ENCODE measurements at regions not wholly inside any gene's neighbourhood (a gene's known extent, or its start where the extent isn't known, plus 50 kb on each side); places are given as distances from the start of the nearest gene placed in this dataset.
A peak's percentile ranks its signal among the peaks of the same experiment; 100 is the strongest.

GRCh38 chr3:24545887-24546286, 51.2 kb upstream of the THRB start:
- TF ChIP-seq, protein P1, sequence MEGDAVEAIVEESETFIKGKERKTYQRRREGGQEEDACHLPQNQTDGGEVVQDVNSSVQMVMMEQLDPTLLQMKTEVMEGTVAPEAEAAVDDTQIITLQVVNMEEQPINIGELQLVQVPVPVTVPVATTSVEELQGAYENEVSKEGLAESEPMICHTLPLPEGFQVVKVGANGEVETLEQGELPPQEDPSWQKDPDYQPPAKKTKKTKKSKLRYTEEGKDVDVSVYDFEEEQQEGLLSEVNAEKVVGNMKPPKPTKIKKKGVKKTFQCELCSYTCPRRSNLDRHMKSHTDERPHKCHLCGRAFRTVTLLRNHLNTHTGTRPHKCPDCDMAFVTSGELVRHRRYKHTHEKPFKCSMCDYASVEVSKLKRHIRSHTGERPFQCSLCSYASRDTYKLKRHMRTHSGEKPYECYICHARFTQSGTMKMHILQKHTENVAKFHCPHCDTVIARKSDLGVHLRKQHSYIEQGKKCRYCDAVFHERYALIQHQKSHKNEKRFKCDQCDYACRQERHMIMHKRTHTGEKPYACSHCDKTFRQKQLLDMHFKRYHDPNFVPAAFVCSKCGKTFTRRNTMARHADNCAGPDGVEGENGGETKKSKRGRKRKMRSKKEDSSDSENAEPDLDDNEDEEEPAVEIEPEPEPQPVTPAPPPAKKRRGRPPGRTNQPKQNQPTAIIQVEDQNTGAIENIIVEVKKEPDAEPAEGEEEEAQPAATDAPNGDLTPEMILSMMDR (IDR thresholded peaks at IDR 0.05; ENCODE audit: insufficient read depth, low read length), result no peak
- no peak overlapping the region for H3K4me3 ChIP-seq (ENCODE audit: low read depth, low read length)
- peak; percentile 32 for DNase-seq (ENCODE audit: low read depth)

GRCh38 chr3:24548278-24548677, 53.6 kb upstream of the THRB start:
- TF ChIP-seq, protein P1 (IDR thresholded peaks at IDR 0.05; ENCODE audit: insufficient read depth, low read length), result no peak
- DNase-seq (ENCODE audit: low read depth), result no peak
- no peak overlapping the region for H3K4me3 ChIP-seq (ENCODE audit: low read depth, low read length)

DNA sequence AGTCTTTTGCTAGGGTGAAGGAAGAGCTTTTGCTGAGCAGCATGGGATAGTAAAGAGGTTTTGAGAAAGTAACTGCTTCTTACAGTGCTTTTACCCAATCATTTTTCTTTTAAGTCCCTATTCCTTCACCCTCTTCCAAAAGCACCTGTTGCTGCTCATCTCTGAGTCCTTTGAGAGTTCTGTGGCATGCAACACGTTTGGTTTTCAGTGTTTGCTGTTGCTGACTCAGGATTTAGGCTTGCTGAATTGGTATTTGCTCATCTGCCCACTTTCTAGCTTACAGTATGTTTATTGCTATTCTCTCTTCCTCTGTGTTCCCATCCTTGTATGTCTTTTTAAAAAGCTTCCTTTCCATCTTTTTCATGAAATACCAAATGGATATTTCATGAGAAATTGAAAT, 55.9 kb upstream of the THRB start:
- no peak for DNase-seq (ENCODE audit: low read depth)
- TF ChIP-seq, protein P1 (IDR thresholded peaks at IDR 0.05; ENCODE audit: insufficient read depth, low read length), result no peak
- H3K4me3 ChIP-seq (ENCODE audit: low read depth, low read length), result no peak overlapping the region

DNA sequence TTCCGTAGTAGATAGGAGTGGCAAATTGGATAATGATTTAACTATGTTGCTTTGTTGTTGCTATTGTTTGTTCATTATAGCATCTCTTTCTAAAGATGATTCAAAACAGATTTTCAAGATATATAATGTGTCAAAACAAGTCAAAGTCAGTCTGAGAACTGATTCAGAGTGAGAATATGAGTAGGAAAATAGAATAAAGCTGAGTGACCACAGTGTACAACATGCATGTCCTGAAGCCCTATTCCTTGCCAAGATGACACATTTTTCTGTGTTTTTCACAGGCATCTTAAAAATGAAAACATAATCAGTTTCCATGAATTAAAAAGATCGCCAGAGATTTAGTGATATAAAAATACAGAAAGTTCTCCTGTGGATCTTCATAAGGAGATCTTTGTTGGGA, 57.0 kb upstream of the THRB start:
- TF ChIP-seq, protein P1 (IDR thresholded peaks at IDR 0.05; ENCODE audit: insufficient read depth, low read length), result no peak
- no peak overlapping the region for H3K4me3 ChIP-seq (ENCODE audit: low read depth, low read length)
- DNase-seq (ENCODE audit: low read depth), result no peak

GRCh38 chr3:24562895-24563294, 68.2 kb upstream of the THRB start:
- TF ChIP-seq, protein P1 (IDR thresholded peaks at IDR 0.05; ENCODE audit: insufficient read depth, low read length), result no peak
- DNase-seq (ENCODE audit: low read depth), result no peak
- no peak overlapping the region for H3K4me3 ChIP-seq (ENCODE audit: low read depth, low read length)

GRCh38 chr3:24565053-24565452, 70.4 kb upstream of the THRB start:
- TF ChIP-seq, protein P1 (IDR thresholded peaks at IDR 0.05; ENCODE audit: insufficient read depth, low read length), result no peak
- no peak for DNase-seq (ENCODE audit: low read depth)
- H3K4me3 ChIP-seq (ENCODE audit: low read depth, low read length), result no peak overlapping the region

DNA sequence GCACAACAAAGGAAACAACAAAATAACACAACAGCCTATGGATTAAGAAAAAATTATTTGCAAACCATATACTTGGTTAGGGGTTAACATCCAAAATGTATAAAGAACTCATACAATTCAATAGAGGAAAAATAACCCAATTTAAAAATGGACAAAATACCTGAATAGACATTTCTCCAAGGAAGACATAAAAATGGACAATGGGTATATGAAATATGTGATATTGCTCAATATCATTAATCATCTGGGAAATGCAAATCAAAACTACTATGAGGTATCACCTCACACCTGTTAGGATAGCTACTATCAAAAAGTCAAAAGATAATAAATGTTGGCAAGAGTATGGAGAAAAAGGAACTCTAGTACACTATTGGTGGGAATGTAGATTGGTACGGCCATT, 71.0 kb upstream of the THRB start:
- TF ChIP-seq, protein P1 (IDR thresholded peaks at IDR 0.05; ENCODE audit: insufficient read depth, low read length), result no peak
- DNase-seq (ENCODE audit: low read depth), result no peak
- no peak overlapping the region for H3K4me3 ChIP-seq (ENCODE audit: low read depth, low read length)
